ENCODE measurements at regions not wholly inside any gene's neighbourhood (a gene's known extent, or its start where the extent isn't known, plus 50 kb on each side); places are given as distances from the start of the nearest gene placed in this dataset.

DNA sequence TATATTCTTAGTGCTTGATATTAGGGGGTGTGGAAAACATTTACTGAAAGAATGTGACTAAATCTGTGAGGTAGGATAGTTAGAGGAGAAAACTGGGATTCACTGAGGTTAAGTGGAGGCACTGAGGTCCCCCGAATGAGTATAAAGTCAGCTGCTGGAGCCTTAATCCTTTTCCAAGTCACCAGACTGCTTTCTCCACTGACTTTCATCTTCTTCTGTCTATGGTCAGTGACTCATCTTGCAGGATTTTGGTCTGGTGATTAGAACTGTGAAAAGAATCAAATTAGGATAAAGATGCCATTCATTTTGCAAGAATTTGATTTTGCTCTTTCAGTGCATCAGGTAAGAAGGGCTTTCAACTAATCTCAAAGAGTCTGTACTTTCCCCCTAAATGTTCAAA lies 89.3 kb upstream of the ALDH1A1 start:
- no peaks in the 10 kb centered on the region for H3K36me3 ChIP-seq (ENCODE audit: insufficient read depth)
- TF ChIP-seq, protein P1, sequence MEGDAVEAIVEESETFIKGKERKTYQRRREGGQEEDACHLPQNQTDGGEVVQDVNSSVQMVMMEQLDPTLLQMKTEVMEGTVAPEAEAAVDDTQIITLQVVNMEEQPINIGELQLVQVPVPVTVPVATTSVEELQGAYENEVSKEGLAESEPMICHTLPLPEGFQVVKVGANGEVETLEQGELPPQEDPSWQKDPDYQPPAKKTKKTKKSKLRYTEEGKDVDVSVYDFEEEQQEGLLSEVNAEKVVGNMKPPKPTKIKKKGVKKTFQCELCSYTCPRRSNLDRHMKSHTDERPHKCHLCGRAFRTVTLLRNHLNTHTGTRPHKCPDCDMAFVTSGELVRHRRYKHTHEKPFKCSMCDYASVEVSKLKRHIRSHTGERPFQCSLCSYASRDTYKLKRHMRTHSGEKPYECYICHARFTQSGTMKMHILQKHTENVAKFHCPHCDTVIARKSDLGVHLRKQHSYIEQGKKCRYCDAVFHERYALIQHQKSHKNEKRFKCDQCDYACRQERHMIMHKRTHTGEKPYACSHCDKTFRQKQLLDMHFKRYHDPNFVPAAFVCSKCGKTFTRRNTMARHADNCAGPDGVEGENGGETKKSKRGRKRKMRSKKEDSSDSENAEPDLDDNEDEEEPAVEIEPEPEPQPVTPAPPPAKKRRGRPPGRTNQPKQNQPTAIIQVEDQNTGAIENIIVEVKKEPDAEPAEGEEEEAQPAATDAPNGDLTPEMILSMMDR (conservative IDR thresholded peaks at IDR 0.05; ENCODE audit: low read depth in 2 of 2), result no peak
- TF ChIP-seq ZNF331 (CRISPR knock-in tag; IDR thresholded peaks at IDR 0.05; ENCODE audit: low read depth) (no peak), NANOG (IDR thresholded peaks at IDR 0.05; ENCODE audit: borderline replicate concordance) (no peak), ZNF114 (CRISPR knock-in tag; IDR thresholded peaks at IDR 0.05) (no peak), EZH2phosphoT487 (IDR thresholded peaks at IDR 0.05; ENCODE audit: unreplicated experiment) (no peak)
- TF ChIP-seq, protein P2, sequence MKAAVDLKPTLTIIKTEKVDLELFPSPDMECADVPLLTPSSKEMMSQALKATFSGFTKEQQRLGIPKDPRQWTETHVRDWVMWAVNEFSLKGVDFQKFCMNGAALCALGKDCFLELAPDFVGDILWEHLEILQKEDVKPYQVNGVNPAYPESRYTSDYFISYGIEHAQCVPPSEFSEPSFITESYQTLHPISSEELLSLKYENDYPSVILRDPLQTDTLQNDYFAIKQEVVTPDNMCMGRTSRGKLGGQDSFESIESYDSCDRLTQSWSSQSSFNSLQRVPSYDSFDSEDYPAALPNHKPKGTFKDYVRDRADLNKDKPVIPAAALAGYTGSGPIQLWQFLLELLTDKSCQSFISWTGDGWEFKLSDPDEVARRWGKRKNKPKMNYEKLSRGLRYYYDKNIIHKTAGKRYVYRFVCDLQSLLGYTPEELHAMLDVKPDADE (IDR thresholded peaks at IDR 0.05), result no peak
- TF ChIP-seq, protein P3, sequence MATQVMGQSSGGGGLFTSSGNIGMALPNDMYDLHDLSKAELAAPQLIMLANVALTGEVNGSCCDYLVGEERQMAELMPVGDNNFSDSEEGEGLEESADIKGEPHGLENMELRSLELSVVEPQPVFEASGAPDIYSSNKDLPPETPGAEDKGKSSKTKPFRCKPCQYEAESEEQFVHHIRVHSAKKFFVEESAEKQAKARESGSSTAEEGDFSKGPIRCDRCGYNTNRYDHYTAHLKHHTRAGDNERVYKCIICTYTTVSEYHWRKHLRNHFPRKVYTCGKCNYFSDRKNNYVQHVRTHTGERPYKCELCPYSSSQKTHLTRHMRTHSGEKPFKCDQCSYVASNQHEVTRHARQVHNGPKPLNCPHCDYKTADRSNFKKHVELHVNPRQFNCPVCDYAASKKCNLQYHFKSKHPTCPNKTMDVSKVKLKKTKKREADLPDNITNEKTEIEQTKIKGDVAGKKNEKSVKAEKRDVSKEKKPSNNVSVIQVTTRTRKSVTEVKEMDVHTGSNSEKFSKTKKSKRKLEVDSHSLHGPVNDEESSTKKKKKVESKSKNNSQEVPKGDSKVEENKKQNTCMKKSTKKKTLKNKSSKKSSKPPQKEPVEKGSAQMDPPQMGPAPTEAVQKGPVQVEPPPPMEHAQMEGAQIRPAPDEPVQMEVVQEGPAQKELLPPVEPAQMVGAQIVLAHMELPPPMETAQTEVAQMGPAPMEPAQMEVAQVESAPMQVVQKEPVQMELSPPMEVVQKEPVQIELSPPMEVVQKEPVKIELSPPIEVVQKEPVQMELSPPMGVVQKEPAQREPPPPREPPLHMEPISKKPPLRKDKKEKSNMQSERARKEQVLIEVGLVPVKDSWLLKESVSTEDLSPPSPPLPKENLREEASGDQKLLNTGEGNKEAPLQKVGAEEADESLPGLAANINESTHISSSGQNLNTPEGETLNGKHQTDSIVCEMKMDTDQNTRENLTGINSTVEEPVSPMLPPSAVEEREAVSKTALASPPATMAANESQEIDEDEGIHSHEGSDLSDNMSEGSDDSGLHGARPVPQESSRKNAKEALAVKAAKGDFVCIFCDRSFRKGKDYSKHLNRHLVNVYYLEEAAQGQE (IDR thresholded peaks at IDR 0.05; ENCODE audit: unreplicated experiment), result no peak
- TF ChIP-seq, protein P4, sequence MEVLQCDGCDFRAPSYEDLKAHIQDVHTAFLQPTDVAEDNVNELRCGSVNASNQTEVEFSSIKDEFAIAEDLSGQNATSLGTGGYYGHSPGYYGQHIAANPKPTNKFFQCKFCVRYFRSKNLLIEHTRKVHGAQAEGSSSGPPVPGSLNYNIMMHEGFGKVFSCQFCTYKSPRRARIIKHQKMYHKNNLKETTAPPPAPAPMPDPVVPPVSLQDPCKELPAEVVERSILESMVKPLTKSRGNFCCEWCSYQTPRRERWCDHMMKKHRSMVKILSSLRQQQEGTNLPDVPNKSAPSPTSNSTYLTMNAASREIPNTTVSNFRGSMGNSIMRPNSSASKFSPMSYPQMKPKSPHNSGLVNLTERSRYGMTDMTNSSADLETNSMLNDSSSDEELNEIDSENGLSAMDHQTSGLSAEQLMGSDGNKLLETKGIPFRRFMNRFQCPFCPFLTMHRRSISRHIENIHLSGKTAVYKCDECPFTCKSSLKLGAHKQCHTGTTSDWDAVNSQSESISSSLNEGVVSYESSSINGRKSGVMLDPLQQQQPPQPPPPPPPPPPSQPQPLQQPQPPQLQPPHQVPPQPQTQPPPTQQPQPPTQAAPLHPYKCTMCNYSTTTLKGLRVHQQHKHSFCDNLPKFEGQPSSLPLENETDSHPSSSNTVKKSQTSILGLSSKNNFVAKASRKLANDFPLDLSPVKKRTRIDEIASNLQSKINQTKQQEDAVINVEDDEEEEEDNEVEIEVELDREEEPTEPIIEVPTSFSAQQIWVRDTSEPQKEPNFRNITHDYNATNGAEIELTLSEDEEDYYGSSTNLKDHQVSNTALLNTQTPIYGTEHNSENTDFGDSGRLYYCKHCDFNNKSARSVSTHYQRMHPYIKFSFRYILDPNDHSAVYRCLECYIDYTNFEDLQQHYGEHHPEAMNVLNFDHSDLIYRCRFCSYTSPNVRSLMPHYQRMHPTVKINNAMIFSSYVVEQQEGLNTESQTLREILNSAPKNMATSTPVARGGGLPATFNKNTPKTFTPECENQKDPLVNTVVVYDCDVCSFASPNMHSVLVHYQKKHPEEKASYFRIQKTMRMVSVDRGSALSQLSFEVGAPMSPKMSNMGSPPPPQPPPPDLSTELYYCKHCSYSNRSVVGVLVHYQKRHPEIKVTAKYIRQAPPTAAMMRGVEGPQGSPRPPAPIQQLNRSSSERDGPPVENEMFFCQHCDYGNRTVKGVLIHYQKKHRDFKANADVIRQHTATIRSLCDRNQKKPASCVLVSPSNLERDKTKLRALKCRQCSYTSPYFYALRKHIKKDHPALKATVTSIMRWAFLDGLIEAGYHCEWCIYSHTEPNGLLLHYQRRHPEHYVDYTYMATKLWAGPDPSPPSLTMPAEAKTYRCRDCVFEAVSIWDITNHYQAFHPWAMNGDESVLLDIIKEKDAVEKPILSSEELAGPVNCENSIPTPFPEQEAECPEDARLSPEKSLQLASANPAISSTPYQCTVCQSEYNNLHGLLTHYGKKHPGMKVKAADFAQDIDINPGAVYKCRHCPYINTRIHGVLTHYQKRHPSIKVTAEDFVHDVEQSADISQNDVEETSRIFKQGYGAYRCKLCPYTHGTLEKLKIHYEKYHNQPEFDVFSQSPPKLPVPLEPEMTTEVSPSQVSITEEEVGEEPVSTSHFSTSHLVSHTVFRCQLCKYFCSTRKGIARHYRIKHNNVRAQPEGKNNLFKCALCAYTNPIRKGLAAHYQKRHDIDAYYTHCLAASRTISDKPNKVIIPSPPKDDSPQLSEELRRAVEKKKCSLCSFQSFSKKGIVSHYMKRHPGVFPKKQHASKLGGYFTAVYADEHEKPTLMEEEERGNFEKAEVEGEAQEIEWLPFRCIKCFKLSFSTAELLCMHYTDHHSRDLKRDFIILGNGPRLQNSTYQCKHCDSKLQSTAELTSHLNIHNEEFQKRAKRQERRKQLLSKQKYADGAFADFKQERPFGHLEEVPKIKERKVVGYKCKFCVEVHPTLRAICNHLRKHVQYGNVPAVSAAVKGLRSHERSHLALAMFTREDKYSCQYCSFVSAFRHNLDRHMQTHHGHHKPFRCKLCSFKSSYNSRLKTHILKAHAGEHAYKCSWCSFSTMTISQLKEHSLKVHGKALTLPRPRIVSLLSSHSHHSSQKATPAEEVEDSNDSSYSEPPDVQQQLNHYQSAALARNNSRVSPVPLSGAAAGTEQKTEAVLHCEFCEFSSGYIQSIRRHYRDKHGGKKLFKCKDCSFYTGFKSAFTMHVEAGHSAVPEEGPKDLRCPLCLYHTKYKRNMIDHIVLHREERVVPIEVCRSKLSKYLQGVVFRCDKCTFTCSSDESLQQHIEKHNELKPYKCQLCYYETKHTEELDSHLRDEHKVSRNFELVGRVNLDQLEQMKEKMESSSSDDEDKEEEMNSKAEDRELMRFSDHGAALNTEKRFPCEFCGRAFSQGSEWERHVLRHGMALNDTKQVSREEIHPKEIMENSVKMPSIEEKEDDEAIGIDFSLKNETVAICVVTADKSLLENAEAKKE (CRISPR knock-in tag; IDR thresholded peaks at IDR 0.05), result no peak
- no peaks in the 10 kb centered on the region for H3K27me3 ChIP-seq (ENCODE audit: insufficient read depth)
- ATAC-seq, result no peak
- H4K20me1 ChIP-seq (replicated peaks; ENCODE audit: insufficient read depth), result no peaks in the 10 kb centered on the region
- no peaks in the 10 kb centered on the region for H3F3A ChIP-seq (replicated peaks; ENCODE audit: low read depth)
- H3K4me3 Mint-ChIP-seq, result no peak overlapping the region
- H2AFZ ChIP-seq, result no peak overlapping the region
- H3K4me1 ChIP-seq (ENCODE audit: insufficient read depth), result peaks cover 18% of the 10 kb centered on the region
- no peak for DNase-seq (ENCODE audit: low spot score)
- no peak overlapping the region for H3K4me2 ChIP-seq
- no peaks in the 10 kb centered on the region for H3K9me3 Mint-ChIP-seq
- H3K4me3 ChIP-seq, result no peak overlapping the region
- H3K27me3 Mint-ChIP-seq (ENCODE audit: insufficient read depth, low read depth, poor library complexity), result no peaks in the 10 kb centered on the region
- H3K27ac ChIP-seq (ENCODE audit: low read depth), result no peak overlapping the region
- no peak overlapping the region; the same call in 1 of the 2 replicates for H3K27ac Mint-ChIP-seq
- no peaks in the 10 kb centered on the region for H3K36me3 Mint-ChIP-seq (ENCODE audit: low read depth)
- H3K79me2 ChIP-seq (replicated peaks; ENCODE audit: insufficient read depth), result no peaks in the 10 kb centered on the region
- peaks cover 10% of the 10 kb centered on the region for H3K4me1 Mint-ChIP-seq
- H3K9me2 ChIP-seq (ENCODE audit: insufficient read depth), result 0 out of 2 replicates have a peak, but pooled peaks cover 5% of the 10 kb centered on the region
